H1 (cell line): ENCODE measurements at regions not wholly inside any gene's neighbourhood (a gene's known extent, or its start where the extent isn't known, plus 50 kb on each side); places are given as distances from the start of the nearest gene placed in this dataset.

ENCODE experiments used
- CTCF ChIA-PET: fragments of 300-600 bp; sonication (Branson Sonifier 250); formaldehyde crosslinking; loops from one replicate; lab custom pipeline; 2021; ENCODE audit not compliant: partially characterized antibody; lab: Charles Lee
- POLR2A ChIA-PET: fragments of 300-600 bp; sonication (Branson Sonifier 250); formaldehyde crosslinking; loops from one replicate; lab custom pipeline; 2021; ENCODE audit warnings: inconsistent platforms; ENCODE audit not compliant: partially characterized antibody; lab: Charles Lee
- DNase-seq, 2 experiments: peaks; one replicate each; pipeline versions ENCODE4 v3.0.0 to v3.0.0-alpha.2; 2010 to 2022; ENCODE audit warnings: low spot score in 2 of 2, low read depth in 1 of 2, mixed read lengths in 1 of 2
- FAIRE-seq: peaks from 2 replicates; lab custom pipeline; 2011; peaks lifted over from hg19 to GRCh38; lab: Jason Lieb, UNC
- H2AFZ ChIP-seq: 2 replicates; pipeline ENCODE4 v1.8.1; 2012; ENCODE audit warnings: low read length, inconsistent platforms
- H2AK5ac ChIP-seq: 2 replicates; pipeline ENCODE4 v1.6.1; 2013; ENCODE audit warnings: low read depth, low read length
- H2BK120ac ChIP-seq: replicated peaks from 2 replicates; pipeline ENCODE3; 2013; ENCODE audit warnings: low read depth, low read length, inconsistent platforms
- H2BK12ac ChIP-seq: 2 replicates; pipeline ENCODE4 v1.6.1; 2013; ENCODE audit warnings: low read depth, low read length
- H2BK15ac ChIP-seq: 2 replicates; pipeline ENCODE4 v1.6.1; 2013; ENCODE audit warnings: low read length
- H2BK20ac ChIP-seq: 2 replicates; pipeline ENCODE4 v1.6.1; 2013; ENCODE audit warnings: low read length
- H2BK5ac ChIP-seq: 2 replicates; pipeline ENCODE4 v1.6.1; 2013; ENCODE audit warnings: low read depth, low read length
- H3K14ac ChIP-seq: 2 replicates; pipeline ENCODE4 v1.6.1; 2013; ENCODE audit warnings: inconsistent platforms; ENCODE audit not compliant: insufficient read length
- H3K18ac ChIP-seq: 2 replicates; pipeline ENCODE4 v1.6.1; 2013; ENCODE audit warnings: low read length; ENCODE audit errors: extremely low read depth
- H3K23ac ChIP-seq: 2 replicates; pipeline ENCODE4 v1.6.1; 2013; ENCODE audit warnings: inconsistent platforms; ENCODE audit not compliant: insufficient read length
- H3K23me2 ChIP-seq: 2 replicates; pipeline ENCODE4 v1.6.1; 2013; ENCODE audit warnings: low read depth, low read length
- H3K27ac ChIP-seq: 2 replicates; pipeline ENCODE4 v1.6.1; 2011; ENCODE audit warnings: low read depth, low read length, inconsistent platforms
- H3K27me3 ChIP-seq, 4 experiments: replicated peaks in 1 of 4; 1 replicate in 1 of 4; 2 replicates in 3 of 4; pipeline versions ENCODE4 v1.6.1 to v1.8.1; 2011 to 2013; ENCODE audit warnings: low read length in 3 of 4, mild to moderate bottlenecking in 3 of 4, inconsistent platforms in 2 of 4, mixed read lengths in 2 of 4, moderate library complexity in 1 of 4; ENCODE audit not compliant: control insufficient read depth in 3 of 4, insufficient read depth in 3 of 4; ENCODE audit errors: extremely low read depth in 1 of 4
- H3K36me3 ChIP-seq, 4 experiments: 2 replicates each; pipeline versions ENCODE4 v1.6.1 to v1.8.1; 2011 to 2013; ENCODE audit warnings: mild to moderate bottlenecking in 4 of 4, low read length in 3 of 4, moderate library complexity in 2 of 4, control low read depth in 1 of 4, inconsistent platforms in 1 of 4; ENCODE audit not compliant: insufficient read depth in 4 of 4, control insufficient read depth in 2 of 4
- H3K4ac ChIP-seq: replicated peaks from 2 replicates; pipeline ENCODE3; 2013; ENCODE audit warnings: low read length, low read depth, mixed read lengths, inconsistent platforms; ENCODE audit not compliant: insufficient read length
- H3K4me1 ChIP-seq, 4 experiments: replicated peaks in 1 of 4; 1 replicate in 1 of 4; 2 replicates in 3 of 4; pipeline versions ENCODE4 v1.6.1 to v1.8.1; 2011 to 2013; ENCODE audit warnings: low read length in 3 of 4, inconsistent platforms in 2 of 4, mixed read lengths in 1 of 4; ENCODE audit not compliant: insufficient read depth in 4 of 4, control insufficient read depth in 3 of 4
- H3K4me2 ChIP-seq, 2 experiments: 2 replicates each; pipeline versions ENCODE4 v1.6.1 to v1.8.1; 2011 to 2013; ENCODE audit warnings: low read depth in 2 of 2, low read length in 2 of 2, control low read depth in 1 of 2, inconsistent platforms in 1 of 2, mild to moderate bottlenecking in 1 of 2; ENCODE audit not compliant: insufficient read depth in 1 of 2
- H3K4me3 ChIP-seq, 4 experiments: fragments of 200-600, 300-600 bp in 1 of 4; sonication (generic), shearing (Covaris generic), sonication (Bioruptor Twin) in 1 of 4; 2 replicates each; pipeline versions ENCODE4 v1.5.1 to v1.8.1; 2011 to 2016; ENCODE audit warnings: low read length in 4 of 4, low read depth in 3 of 4, control low read depth in 2 of 4, inconsistent platforms in 2 of 4, mild to moderate bottlenecking in 2 of 4, mixed read lengths in 1 of 4, moderate library complexity in 1 of 4; ENCODE audit not compliant: insufficient read depth in 2 of 4; ENCODE audit errors: extremely low read depth in 1 of 4
- H3K56ac ChIP-seq: replicated peaks from 2 replicates; pipeline ENCODE3; 2013; ENCODE audit warnings: low read depth, mild to moderate bottlenecking, mixed read lengths, low read length, inconsistent platforms; ENCODE audit not compliant: insufficient read length
- H3K79me1 ChIP-seq: 2 replicates; pipeline ENCODE4 v1.6.1; 2013; ENCODE audit warnings: low read depth, low read length, control low read depth
- H3K79me2 ChIP-seq, 2 experiments: 2 replicates each; pipeline versions ENCODE4 v1.6.1 to v1.8.1; 2012 to 2013; ENCODE audit warnings: low read length in 2 of 2, mild to moderate bottlenecking in 2 of 2, inconsistent platforms in 1 of 2; ENCODE audit not compliant: insufficient read depth in 2 of 2, control insufficient read depth in 1 of 2
- H3K9ac ChIP-seq, 4 experiments: replicated peaks in 1 of 4; 1 replicate in 1 of 4; 2 replicates in 3 of 4; pipeline versions ENCODE4 v1.6.1 to v1.8.1; 2011 to 2013; ENCODE audit warnings: low read depth in 3 of 4, low read length in 3 of 4, control low read depth in 2 of 4, mild to moderate bottlenecking in 2 of 4, moderate library complexity in 2 of 4, inconsistent platforms in 1 of 4; ENCODE audit errors: extremely low read depth in 1 of 4
- H3K9me3 ChIP-seq, 2 experiments: 2 replicates each; pipeline versions ENCODE4 v1.6.1 to v1.8.1; 2012 to 2013; ENCODE audit warnings: mild to moderate bottlenecking in 2 of 2, moderate library complexity in 2 of 2, control low read depth in 1 of 2, inconsistent platforms in 1 of 2, low read depth in 1 of 2, low read length in 1 of 2, mixed read lengths in 1 of 2; ENCODE audit not compliant: insufficient read depth in 2 of 2
- H4K20me1 ChIP-seq, 2 experiments: replicated peaks in 1 of 2; 2 replicates each; pipeline versions ENCODE3 to v1.8.1; 2011 to 2013; ENCODE audit warnings: inconsistent platforms in 2 of 2, low read length in 2 of 2, mild to moderate bottlenecking in 1 of 2; ENCODE audit not compliant: insufficient read depth in 2 of 2, control insufficient read depth in 1 of 2
- H4K5ac ChIP-seq: 2 replicates; pipeline ENCODE4 v1.6.1; 2013; ENCODE audit warnings: low read length, low read depth, mixed read lengths, inconsistent platforms; ENCODE audit not compliant: insufficient read length
- H4K8ac ChIP-seq: 2 replicates; pipeline ENCODE4 v1.8.0; 2013; ENCODE audit warnings: mild to moderate bottlenecking, moderate library complexity, low read length, inconsistent platforms; ENCODE audit not compliant: insufficient read depth; ENCODE audit errors: extremely low read depth
- H4K91ac ChIP-seq: replicated peaks from 2 replicates; pipeline ENCODE3; 2013; ENCODE audit warnings: low read length, mixed read lengths, inconsistent platforms; ENCODE audit not compliant: insufficient read length
- CEBPB ChIP-seq: IDR thresholded peaks from 2 replicates; pipeline ENCODE4 v1.6.1; 2012; ENCODE audit warnings: low read depth, low read length
- CHD1 ChIP-seq: IDR thresholded peaks from 2 replicates; pipeline ENCODE4 v1.6.1; 2012; ENCODE audit warnings: low read depth, low read length, improper control_type of control experiment
- GTF2F1 ChIP-seq: IDR thresholded peaks from 2 replicates; pipeline ENCODE4 v1.6.1; 2012; ENCODE audit warnings: low read depth, low read length, improper control_type of control experiment, borderline replicate concordance
- JUN ChIP-seq: IDR thresholded peaks from 2 replicates; pipeline ENCODE4 v1.6.1; 2011; ENCODE audit warnings: low read depth, mild to moderate bottlenecking, improper control_type of control experiment, low read length
- NRF1 ChIP-seq: IDR thresholded peaks from 2 replicates; pipeline ENCODE4 v1.6.1; 2011; ENCODE audit warnings: mild to moderate bottlenecking, low read depth, low read length, improper control_type of control experiment
- POLR2AphosphoS5 ChIP-seq: IDR thresholded peaks from 2 replicates; pipeline ENCODE4 v1.6.1; 2011; ENCODE audit warnings: low read depth, low read length
- POU5F1 ChIP-seq: IDR thresholded peaks from 2 replicates; pipeline ENCODE4 v1.6.1; 2011; ENCODE audit warnings: low read depth, mild to moderate bottlenecking, low read length, moderate library complexity
- RAD21 ChIP-seq, 2 experiments: IDR thresholded peaks in 1 of 2; conservative IDR thresholded peaks in 1 of 2; 2 replicates each; pipeline ENCODE4 v1.6.1; 2011; ENCODE audit warnings: low read depth in 2 of 2, low read length in 2 of 2, improper control_type of control experiment in 1 of 2, inconsistent platforms in 1 of 2, mild to moderate bottlenecking in 1 of 2, moderate library complexity in 1 of 2
- RBBP5 ChIP-seq: IDR thresholded peaks from 2 replicates; pipeline ENCODE4 v1.7.1; 2012; ENCODE audit warnings: low read depth, mild to moderate bottlenecking, inconsistent platforms, low read length, moderate library complexity, borderline replicate concordance
- RFX5 ChIP-seq: IDR thresholded peaks from 2 replicates; pipeline ENCODE4 v1.6.1; 2011; ENCODE audit warnings: low read depth, low read length, improper control_type of control experiment, borderline replicate concordance
- SAP30 ChIP-seq: fragments of 300-600 bp; sonication (generic); IDR thresholded peaks from 2 replicates; pipeline ENCODE4 v1.7.1; 2012; ENCODE audit warnings: low read length, moderate library complexity, mild to moderate bottlenecking, inconsistent platforms; ENCODE audit not compliant: insufficient read depth, insufficient replicate concordance
- SP4 ChIP-seq: IDR thresholded peaks from 2 replicates; pipeline ENCODE4 v1.6.1; 2012; ENCODE audit warnings: low read length, inconsistent platforms
- TAF1 ChIP-seq: IDR thresholded peaks from 2 replicates; pipeline ENCODE4 v1.6.1; 2011; ENCODE audit warnings: mild to moderate bottlenecking, low read depth, low read length
- TCF12 ChIP-seq: IDR thresholded peaks from 2 replicates; pipeline ENCODE4 v1.6.1; 2011; ENCODE audit warnings: low read depth, mild to moderate bottlenecking, low read length
- TEAD4 ChIP-seq: IDR thresholded peaks from 2 replicates; pipeline ENCODE4 v1.6.1; 2012; ENCODE audit warnings: low read depth, low read length, inconsistent platforms, mixed read lengths
- YY1 ChIP-seq: IDR thresholded peaks from 2 replicates; pipeline ENCODE4 v1.6.1; 2011; ENCODE audit warnings: low read depth, mild to moderate bottlenecking, low read length
- WGBS, 2 experiments: shearing (Covaris generic) in 1 of 2; methylation state at CpG; one replicate each; pipeline versions ENCODE4 v1.1.6 to v1.1.7; 2013 to 2015; ENCODE audit warnings: low lambda C conversion rate in 2 of 2, mixed read lengths in 2 of 2, inconsistent platforms in 1 of 2, low coverage in 1 of 2, missing lambda C conversion rate in 1 of 2; ENCODE audit not compliant: insufficient replicate concordance in 2 of 2, insufficient coverage in 1 of 2, insufficient read length in 1 of 2; ENCODE audit errors: extremely low coverage in 1 of 2, missing lambda C conversion rate in 1 of 2; 5-methylcytosine and 5-hydroxymethylcytosine counted together
- TF ChIP-seq, protein P1 (sequence below): IDR thresholded peaks from 2 replicates; pipeline ENCODE4 v1.6.1; 2012; ENCODE audit warnings: inconsistent platforms

GRCh38 chr5:21164425-21164824, 1176.4 kb upstream of the CDH18 start:
- no peak overlapping the region for H3K27ac ChIP-seq
- H2AFZ ChIP-seq: no peak overlapping the region
- H3K36me3 ChIP-seq: no peaks in the 10 kb centered on the region
- TF ChIP-seq TEAD4 (no peak), GTF2F1 (no peak), TAF1 (no peak), TCF12 (no peak), CHD1 (no peak), POLR2AphosphoS5 (no peak), CEBPB (no peak), RBBP5 (no peak), RAD21 (IDR thresholded peaks at IDR 0.05 in 1 of 2, conservative IDR thresholded peaks at IDR 0.05 in 1 of 2; ENCODE audit: low read depth in 2 of 2, low read length in 2 of 2) (no peak), SP4 (no peak), NRF1 (no peak), RFX5 (no peak), POU5F1 (no peak), YY1 (no peak), SAP30 (no peak), JUN (no peak)
- TF ChIP-seq, protein P1, sequence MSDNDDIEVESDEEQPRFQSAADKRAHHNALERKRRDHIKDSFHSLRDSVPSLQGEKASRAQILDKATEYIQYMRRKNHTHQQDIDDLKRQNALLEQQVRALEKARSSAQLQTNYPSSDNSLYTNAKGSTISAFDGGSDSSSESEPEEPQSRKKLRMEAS: no peak
- H3K79me2 ChIP-seq: no peaks in the 10 kb centered on the region
- no peak overlapping the region for H3K14ac ChIP-seq
- H4K20me1 ChIP-seq: no peaks in the 10 kb centered on the region
- H3K18ac ChIP-seq: no peak overlapping the region
- no peak overlapping the region for H2AK5ac ChIP-seq
- no peak overlapping the region for H3K4me3 ChIP-seq
- DNase-seq (no peak), FAIRE-seq (no peak)
- H2BK5ac ChIP-seq: no peak overlapping the region
- H3K9me3 ChIP-seq: no peaks in the 10 kb centered on the region
- no peak overlapping the region for H3K4ac ChIP-seq
- no peak overlapping the region for H2BK120ac ChIP-seq
- CTCF ChIA-PET: no interaction called here
- no peak overlapping the region for H2BK15ac ChIP-seq
- H4K8ac ChIP-seq: no peak overlapping the region
- H3K56ac ChIP-seq: no peak overlapping the region
- H3K9ac ChIP-seq: no peak overlapping the region
- H3K4me2 ChIP-seq: no peak overlapping the region
- no peak overlapping the region for H2BK12ac ChIP-seq
- POLR2A ChIA-PET: no interaction called here
- H2BK20ac ChIP-seq: no peak overlapping the region
- no peak overlapping the region for H4K5ac ChIP-seq
- 94% methylated on average over 4 of the region's 4 CpGs; no CpG with 5 or more reads in 1 of the 2 experiments for WGBS, 2 experiments
- no peaks in the 10 kb centered on the region for H3K4me1 ChIP-seq
- H4K91ac ChIP-seq: no peak overlapping the region
- no peaks in the 10 kb centered on the region for H3K23me2 ChIP-seq
- H3K79me1 ChIP-seq: no peaks in the 10 kb centered on the region
- no peaks in the 10 kb centered on the region for H3K27me3 ChIP-seq
- H3K23ac ChIP-seq: no peak overlapping the region
